ENCODE measurements at regions not wholly inside any gene's neighbourhood (a gene's known extent, or its start where the extent isn't known, plus 50 kb on each side); places are given as distances from the start of the nearest gene placed in this dataset.
"Not testable (repeated sequence)": the region's sequence is repeated elsewhere in the genome, so short reads cannot be mapped to it uniquely, and the experiment has no call there.

DNA sequence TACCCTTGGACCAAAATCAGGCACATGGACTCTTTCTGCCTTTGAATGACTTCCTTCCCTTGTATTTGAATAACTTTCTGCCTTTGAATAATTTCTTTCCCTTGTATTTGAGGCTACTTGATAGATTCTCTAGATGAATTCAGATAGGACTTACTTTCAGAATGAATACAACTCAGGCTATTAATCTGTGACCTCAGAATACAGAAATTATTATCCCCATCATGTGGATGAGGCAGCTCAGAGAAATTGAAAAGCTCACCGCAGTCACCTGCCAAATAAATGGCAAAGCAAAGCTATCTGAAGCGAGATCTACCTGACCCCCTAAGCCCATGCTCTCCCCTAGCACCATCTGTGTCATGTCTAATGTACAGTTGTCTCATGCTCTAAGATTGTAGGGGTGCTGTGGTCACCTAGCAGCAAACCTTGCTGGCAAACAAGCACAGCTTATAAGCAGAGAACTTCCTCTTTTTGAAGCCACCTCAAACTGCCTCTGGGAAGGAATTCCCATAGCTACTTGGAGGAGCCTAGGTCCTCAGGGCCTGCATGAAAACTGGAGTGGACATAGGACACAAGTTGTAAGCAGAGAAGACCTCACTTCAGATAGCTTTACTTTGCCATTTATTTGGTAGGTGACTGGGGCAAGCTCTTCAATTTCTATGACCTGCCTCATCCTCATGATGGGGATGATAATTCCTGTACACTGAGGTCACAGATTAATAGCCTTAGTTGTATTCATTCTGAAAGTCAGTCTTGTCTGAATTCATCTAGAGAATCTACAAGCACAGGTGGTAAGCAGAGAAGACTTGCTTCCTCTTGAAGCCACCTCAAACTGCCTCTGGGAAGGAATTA lies 66.1 kb downstream of the FASLG start:
- DNase-seq (ENCODE audit: low spot score) = no peak
- in situ Hi-C loops (cut with MboI; ENCODE audit: low sequenced_read_pairs, unreplicated experiment) = loop anchor here (25.0 kb wide), 1 partner anchor 1087 kb away; the partner anchor contains the start of genes CENPL and DARS2

DNA sequence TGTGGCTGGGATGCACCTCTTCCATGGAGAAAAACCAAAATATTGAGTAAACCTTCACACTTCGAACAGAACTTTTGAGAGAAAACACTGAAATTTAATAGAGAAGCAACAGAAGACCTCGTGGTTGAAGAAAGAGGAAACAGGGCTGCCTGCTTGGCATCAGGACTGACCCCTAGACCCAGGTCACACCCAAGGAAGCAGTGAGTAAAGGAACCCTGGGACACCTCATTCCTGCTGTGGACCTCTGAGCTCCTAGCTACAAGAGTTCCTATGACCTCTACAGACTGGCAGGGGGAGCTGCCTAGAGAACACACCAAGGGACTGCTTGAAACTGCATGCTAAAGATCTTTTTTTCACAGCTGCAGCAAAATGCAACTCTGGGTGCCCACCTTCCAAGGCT lies 67.8 kb downstream of the FASLG start:
- DNase-seq (ENCODE audit: low spot score) = no peak
- no peak for TF ChIP-seq CTCF (IDR thresholded peaks at IDR 0.05; ENCODE audit: borderline replicate concordance, control extremely low read depth, extremely low read depth, insufficient read depth, missing control alignments)
- in situ Hi-C loops (cut with MboI; ENCODE audit: low sequenced_read_pairs, unreplicated experiment) = loop anchor here (25.0 kb wide), 1 partner anchor 1086 kb away; the partner anchor contains the start of genes CENPL and DARS2

More for the DNA sequence above, 66.1 kb downstream of the FASLG start:
- TF ChIP-seq CTCF (IDR thresholded peaks at IDR 0.05; ENCODE audit: borderline replicate concordance, control extremely low read depth, extremely low read depth, insufficient read depth, missing control alignments) = no peak

DNA sequence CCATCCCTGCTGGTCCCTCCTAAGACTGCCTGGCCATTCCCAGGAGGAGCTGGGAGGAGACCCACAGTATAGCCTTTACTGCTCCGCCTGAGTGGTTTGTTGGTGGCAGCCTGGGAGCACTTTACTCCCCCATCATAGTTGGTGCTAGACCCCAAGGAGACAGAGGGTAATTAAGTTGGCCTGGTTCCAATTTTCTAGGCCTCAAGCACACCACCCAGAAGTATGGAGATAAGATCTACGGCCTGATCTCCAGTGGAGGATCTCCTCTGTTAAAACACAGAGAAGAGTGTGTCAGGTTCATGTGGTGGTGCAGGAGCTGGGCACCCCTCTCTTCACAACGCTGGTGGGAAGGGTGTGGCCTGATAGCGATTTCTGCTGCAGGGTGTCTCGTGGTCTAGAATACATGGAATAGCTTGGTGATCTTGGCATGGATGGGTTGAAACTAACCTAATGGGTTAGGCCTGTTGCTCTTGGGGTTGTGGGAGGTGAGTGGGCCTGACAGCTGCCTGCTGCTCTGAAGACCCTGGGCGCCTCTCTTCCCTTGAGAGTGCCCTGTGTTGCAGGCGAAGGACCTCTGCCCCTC lies 68.5 kb downstream of the FASLG start:
- no peak for TF ChIP-seq CTCF (IDR thresholded peaks at IDR 0.05; ENCODE audit: borderline replicate concordance, control extremely low read depth, extremely low read depth, insufficient read depth, missing control alignments)
- DNase-seq (ENCODE audit: low spot score) = no peak
- in situ Hi-C loops (cut with MboI; ENCODE audit: low sequenced_read_pairs, unreplicated experiment) = loop anchor here (25.0 kb wide), 1 partner anchor 1085 kb away; the partner anchor contains the start of genes CENPL and DARS2

GRCh38 chr1:172727956-172728603 lies 69.2 kb downstream of the FASLG start:
- in situ Hi-C loops (cut with MboI; ENCODE audit: low sequenced_read_pairs, unreplicated experiment) = loop anchor here (25.0 kb wide), 1 partner anchor 1084 kb away; the partner anchor contains the start of genes CENPL and DARS2
- peak; percentile 17 for TF ChIP-seq CTCF (IDR thresholded peaks at IDR 0.05; ENCODE audit: borderline replicate concordance, control extremely low read depth, extremely low read depth, insufficient read depth, missing control alignments)
- peak; percentile 33 for DNase-seq (ENCODE audit: low spot score)

DNA sequence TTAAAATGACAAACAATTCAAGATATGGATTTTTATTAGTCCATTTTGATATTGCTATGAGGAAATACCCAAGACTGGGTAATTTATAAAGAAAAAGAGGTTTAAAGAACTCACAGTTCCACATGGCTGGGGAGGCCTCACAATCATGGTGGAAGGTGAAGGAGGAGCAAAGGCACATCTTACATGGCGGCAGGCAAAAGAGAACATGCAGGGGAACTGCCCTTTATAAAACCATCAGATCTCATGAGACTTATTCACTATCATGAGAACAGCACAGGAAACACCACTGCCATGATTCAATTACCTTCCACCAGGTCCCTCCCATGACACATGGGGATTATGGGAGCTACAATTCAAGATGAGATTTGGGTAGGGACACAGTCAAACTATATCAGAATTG lies 69.8 kb downstream of the FASLG start:
- in situ Hi-C loops (cut with MboI; ENCODE audit: low sequenced_read_pairs, unreplicated experiment) = loop anchor here (25.0 kb wide), 1 partner anchor 1084 kb away; the partner anchor contains the start of genes CENPL and DARS2

GRCh38 chr1:172732427-172732826 lies 73.5 kb downstream of the FASLG start:
- DNase-seq (ENCODE audit: low spot score) = no peak
- no peak for TF ChIP-seq CTCF (IDR thresholded peaks at IDR 0.05; ENCODE audit: borderline replicate concordance, control extremely low read depth, extremely low read depth, insufficient read depth, missing control alignments)
- in situ Hi-C loops (cut with MboI; ENCODE audit: low sequenced_read_pairs, unreplicated experiment) = loop anchor here (25.0 kb wide), 1 partner anchor 1080 kb away; the partner anchor contains the start of genes CENPL and DARS2

More for the DNA sequence above, 69.8 kb downstream of the FASLG start:
- not testable (repeated sequence) for DNase-seq (ENCODE audit: low spot score)
